C4-2B (cell line): ENCODE measurements at regions not wholly inside any gene's neighbourhood (a gene's known extent, or its start where the extent isn't known, plus 50 kb on each side); places are given as distances from the start of the nearest gene placed in this dataset.
"Not testable (repeated sequence)": the region's sequence is repeated elsewhere in the genome, so short reads cannot be mapped to it uniquely, and the experiment has no call there.

Experiments
- ZFX ChIP-seq: fragments of 450-650 bp; IDR thresholded peaks from 2 replicates; pipeline ENCODE4 v1.6.1; 2017
- TF ChIP-seq, protein P1 (sequence below): fragments of 450-650 bp; conservative IDR thresholded peaks from 2 replicates; pipeline ENCODE4 v1.5.1; 2017; ENCODE audit warnings: mild to moderate bottlenecking

- TF ChIP-seq, protein P1, sequence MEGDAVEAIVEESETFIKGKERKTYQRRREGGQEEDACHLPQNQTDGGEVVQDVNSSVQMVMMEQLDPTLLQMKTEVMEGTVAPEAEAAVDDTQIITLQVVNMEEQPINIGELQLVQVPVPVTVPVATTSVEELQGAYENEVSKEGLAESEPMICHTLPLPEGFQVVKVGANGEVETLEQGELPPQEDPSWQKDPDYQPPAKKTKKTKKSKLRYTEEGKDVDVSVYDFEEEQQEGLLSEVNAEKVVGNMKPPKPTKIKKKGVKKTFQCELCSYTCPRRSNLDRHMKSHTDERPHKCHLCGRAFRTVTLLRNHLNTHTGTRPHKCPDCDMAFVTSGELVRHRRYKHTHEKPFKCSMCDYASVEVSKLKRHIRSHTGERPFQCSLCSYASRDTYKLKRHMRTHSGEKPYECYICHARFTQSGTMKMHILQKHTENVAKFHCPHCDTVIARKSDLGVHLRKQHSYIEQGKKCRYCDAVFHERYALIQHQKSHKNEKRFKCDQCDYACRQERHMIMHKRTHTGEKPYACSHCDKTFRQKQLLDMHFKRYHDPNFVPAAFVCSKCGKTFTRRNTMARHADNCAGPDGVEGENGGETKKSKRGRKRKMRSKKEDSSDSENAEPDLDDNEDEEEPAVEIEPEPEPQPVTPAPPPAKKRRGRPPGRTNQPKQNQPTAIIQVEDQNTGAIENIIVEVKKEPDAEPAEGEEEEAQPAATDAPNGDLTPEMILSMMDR, result not testable (repeated sequence)
- not testable (repeated sequence) for TF ChIP-seq ZFX
These were observed 179.4 kb upstream of the C21orf91 start for GRCh38 chr21:17998599-17998998.
